Sigmoid colon (tissue), 6 donors: ENCODE measurements at regions not wholly inside any gene's neighbourhood (a gene's known extent, or its start where the extent isn't known, plus 50 kb on each side); places are given as distances from the start of the nearest gene placed in this dataset.

Experiments
- DNase-seq: peaks from one replicate; pipeline ENCODE4 v3.0.0-alpha.2; 2019
- H3K27ac ChIP-seq, 4 donors: fragments of 200-600 bp; sonication (generic); one replicate each; pipeline ENCODE4 v1.5.1; 2016 to 2019; ENCODE audit warnings: mild to moderate bottlenecking in 1 of 4
- H3K27me3 ChIP-seq, 3 donors: fragments of 200-600 bp; sonication (generic); one replicate each; pipeline ENCODE4 v1.5.1; 2019; ENCODE audit warnings: mild to moderate bottlenecking in 1 of 3
- H3K36me3 ChIP-seq, 4 donors: fragments of 200-600 bp; sonication (generic); one replicate each; pipeline ENCODE4 v1.5.1; 2016 to 2019
- H3K4me1 ChIP-seq, 4 donors: fragments of 200-600 bp; sonication (generic); one replicate each; pipeline ENCODE4 v1.5.1; 2017 to 2019
- H3K4me3 ChIP-seq, 4 donors: fragments of 200-600 bp; sonication (generic); one replicate each; pipeline ENCODE4 v1.5.1; 2017 to 2019; ENCODE audit warnings: mild to moderate bottlenecking in 2 of 4, moderate library complexity in 1 of 4
- H3K9me3 ChIP-seq, 4 donors: fragments of 200-600 bp in 3 of 4; sonication (generic) in 3 of 4; one replicate each; pipeline versions ENCODE4 v1.5.1 to v1.6.1; 2013 to 2019
- EP300 ChIP-seq, 4 donors: sonication (generic); formaldehyde crosslinking; IDR thresholded peaks; one replicate each; pipeline ENCODE4 v1.6.1; 2017; ENCODE audit warnings: antibody characterized with exemption in 4 of 4
- POLR2A ChIP-seq, 2 donors: fragments of 450-650 bp; IDR thresholded peaks; one replicate each; pipeline ENCODE4 v1.6.1; 2016; ENCODE audit warnings: antibody characterized with exemption in 2 of 2, mild to moderate bottlenecking in 2 of 2, moderate library complexity in 2 of 2
- POLR2AphosphoS5 ChIP-seq, 4 donors: sonication (generic); formaldehyde crosslinking; IDR thresholded peaks; one replicate each; pipeline ENCODE4 v1.6.1; 2017; ENCODE audit warnings: antibody characterized with exemption in 4 of 4
- WGBS, 2 donors: extraction: QIAGEN DNeasy Blood & Tissue Kit; methylation state at CpG; one replicate each; pipeline ENCODE4 v1.1.7; 2013; 5-methylcytosine and 5-hydroxymethylcytosine counted together
- intact Hi-C: fragments of 100-400 bp; cut with DNase I; formaldehyde crosslinking; loops from one replicate; pipeline ENCODE4 v1.15.1; 2023
- TF ChIP-seq, protein P1 (sequence below), 4 experiments: fragments of 450-650 bp in 3 of 4; fragments of 200-600 bp in 1 of 4; IDR thresholded peaks; one replicate each; pipeline ENCODE4 v1.5.1; 2016 to 2019; ENCODE audit warnings: antibody characterized with exemption in 4 of 4, mild to moderate bottlenecking in 3 of 4, moderate library complexity in 2 of 4
- donor health status: healthy with polysubstance abuse.
- donor health status: healthy.

DNA sequence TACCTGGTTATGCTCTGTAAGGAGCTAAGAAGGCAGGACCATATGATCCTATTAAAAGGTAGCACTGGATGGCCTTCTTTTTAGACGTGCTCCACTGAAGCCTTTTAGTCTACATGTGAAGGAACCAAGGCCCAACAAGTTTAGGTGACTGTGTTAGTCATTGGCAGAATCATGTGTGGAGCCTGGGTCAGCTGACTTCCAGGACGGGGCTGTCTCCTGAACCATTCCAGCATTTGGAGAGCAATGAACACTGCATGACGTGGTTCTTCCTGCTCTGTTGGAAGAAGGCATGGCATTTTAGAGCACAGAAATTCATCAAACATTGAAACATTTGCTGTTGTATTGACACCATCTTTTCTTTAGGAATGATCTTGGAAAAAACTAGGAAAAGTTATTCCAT, 87.8 kb upstream of the TIAM2 start:
- DNase-seq, result no peak
- no peak for TF ChIP-seq EP300 (IDR thresholded peaks at IDR 0.05)
- TF ChIP-seq, protein P1, sequence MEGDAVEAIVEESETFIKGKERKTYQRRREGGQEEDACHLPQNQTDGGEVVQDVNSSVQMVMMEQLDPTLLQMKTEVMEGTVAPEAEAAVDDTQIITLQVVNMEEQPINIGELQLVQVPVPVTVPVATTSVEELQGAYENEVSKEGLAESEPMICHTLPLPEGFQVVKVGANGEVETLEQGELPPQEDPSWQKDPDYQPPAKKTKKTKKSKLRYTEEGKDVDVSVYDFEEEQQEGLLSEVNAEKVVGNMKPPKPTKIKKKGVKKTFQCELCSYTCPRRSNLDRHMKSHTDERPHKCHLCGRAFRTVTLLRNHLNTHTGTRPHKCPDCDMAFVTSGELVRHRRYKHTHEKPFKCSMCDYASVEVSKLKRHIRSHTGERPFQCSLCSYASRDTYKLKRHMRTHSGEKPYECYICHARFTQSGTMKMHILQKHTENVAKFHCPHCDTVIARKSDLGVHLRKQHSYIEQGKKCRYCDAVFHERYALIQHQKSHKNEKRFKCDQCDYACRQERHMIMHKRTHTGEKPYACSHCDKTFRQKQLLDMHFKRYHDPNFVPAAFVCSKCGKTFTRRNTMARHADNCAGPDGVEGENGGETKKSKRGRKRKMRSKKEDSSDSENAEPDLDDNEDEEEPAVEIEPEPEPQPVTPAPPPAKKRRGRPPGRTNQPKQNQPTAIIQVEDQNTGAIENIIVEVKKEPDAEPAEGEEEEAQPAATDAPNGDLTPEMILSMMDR (IDR thresholded peaks at IDR 0.05), result no peak
- no peak for TF ChIP-seq POLR2AphosphoS5 (IDR thresholded peaks at IDR 0.05)
- TF ChIP-seq POLR2A (IDR thresholded peaks at IDR 0.05), result no peak
- Histone ChIP-seq H3K27ac (no peak overlapping the region), H3K36me3 (peaks cover 0 to 16% (median 0%) of the 10 kb centered on the region in 4 donors), H3K27me3 (no peaks in the 10 kb centered on the region), H3K4me3 (no peak overlapping the region), H3K9me3 (no peaks in the 10 kb centered on the region), H3K4me1 (no peaks in the 10 kb centered on the region)
- WGBS, 2 donors, result 60 to 62% methylated on average over 3 of the region's 3 CpGs
- intact Hi-C loops, result no loop called here

DNA sequence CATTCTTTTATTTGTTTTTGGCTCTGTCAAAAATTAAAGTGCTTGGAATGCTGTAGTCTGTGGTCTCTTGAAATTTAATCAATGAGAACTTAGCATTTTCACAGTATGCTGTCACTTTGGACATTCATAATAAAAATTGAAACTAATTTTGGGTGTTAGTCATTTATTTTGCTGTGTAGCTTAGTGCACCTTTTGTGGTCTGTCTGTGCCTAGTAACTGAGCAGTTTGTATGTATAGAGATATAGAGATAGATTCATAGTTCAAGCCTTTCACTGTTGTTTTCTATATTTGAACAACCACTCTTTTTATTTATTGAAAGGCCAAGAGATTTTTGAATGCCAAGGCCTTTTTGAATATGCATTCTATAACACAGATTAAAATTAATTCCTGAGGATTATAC, 86.4 kb upstream of the TIAM2 start:
- no peak overlapping the region for H3K4me3 ChIP-seq
- no peak overlapping the region for H3K27ac ChIP-seq
- peaks cover 0 to 16% (median 0%) of the 10 kb centered on the region in 4 donors for H3K36me3 ChIP-seq
- DNase-seq, result no peak
- TF ChIP-seq POLR2A (IDR thresholded peaks at IDR 0.05) (no peak), POLR2AphosphoS5 (IDR thresholded peaks at IDR 0.05) (no peak), EP300 (IDR thresholded peaks at IDR 0.05) (no peak)
- TF ChIP-seq, protein P1 (IDR thresholded peaks at IDR 0.05), result no peak
- no peaks in the 10 kb centered on the region for H3K4me1 ChIP-seq
- intact Hi-C loops, result no loop called here
- no peaks in the 10 kb centered on the region for H3K27me3 ChIP-seq
- H3K9me3 ChIP-seq, result no peaks in the 10 kb centered on the region

DNA sequence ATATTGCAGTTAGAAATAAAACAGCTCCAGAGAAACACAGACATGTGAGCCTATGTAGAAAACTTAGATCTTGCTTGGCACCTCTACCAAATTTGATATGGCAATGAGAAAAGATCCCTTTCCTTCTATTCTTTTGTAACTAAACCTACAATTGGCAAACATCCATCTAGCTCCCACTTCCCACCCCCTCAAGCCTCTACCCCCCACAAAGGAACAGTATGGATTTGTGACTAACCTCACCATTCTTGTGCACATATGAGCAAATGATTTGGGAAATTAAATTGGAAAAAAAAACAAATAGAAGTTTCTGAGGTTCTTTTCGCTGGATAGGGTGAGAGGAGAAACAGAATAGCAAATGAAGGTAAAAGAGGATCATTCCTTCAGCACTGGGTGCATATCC, 85.8 kb upstream of the TIAM2 start:
- intact Hi-C loops, result no loop called here
- H3K36me3 ChIP-seq, result peaks cover 0 to 16% (median 0%) of the 10 kb centered on the region in 4 donors
- no peak for DNase-seq
- TF ChIP-seq POLR2A (IDR thresholded peaks at IDR 0.05), result no peak
- TF ChIP-seq POLR2AphosphoS5 (IDR thresholded peaks at IDR 0.05), result no peak
- TF ChIP-seq EP300 (IDR thresholded peaks at IDR 0.05), result no peak
- TF ChIP-seq, protein P1 (IDR thresholded peaks at IDR 0.05), result no peak
- no peaks in the 10 kb centered on the region for H3K4me1 ChIP-seq
- no peak overlapping the region for H3K27ac ChIP-seq
- 95 to 98% methylated on average over 1 of the region's 1 CpG for WGBS, 2 donors
- H3K27me3 ChIP-seq, result no peaks in the 10 kb centered on the region
- no peak overlapping the region for H3K4me3 ChIP-seq
- no peaks in the 10 kb centered on the region for H3K9me3 ChIP-seq

DNA sequence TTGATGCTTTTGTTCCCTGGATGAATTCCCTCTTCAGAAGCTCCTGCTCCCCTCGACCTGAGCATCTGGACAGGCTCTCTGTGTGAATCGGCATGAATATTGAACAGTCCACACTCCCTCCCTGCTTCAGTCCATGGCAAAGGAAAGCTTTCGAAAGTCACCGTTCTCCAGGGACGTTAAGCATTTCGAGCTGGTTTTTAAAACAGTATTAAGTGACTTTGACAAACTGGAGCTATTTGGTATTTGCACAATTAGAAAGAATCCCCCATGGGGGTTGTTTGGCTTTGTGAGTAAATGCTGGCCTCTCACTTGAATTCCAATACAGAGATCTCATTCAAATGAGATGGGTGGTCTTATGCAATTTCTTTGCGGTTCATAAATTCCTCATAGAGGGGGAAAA, 85.3 kb upstream of the TIAM2 start:
- WGBS, 2 donors, result 80 to 90% methylated on average over 7 of the region's 7 CpGs

More for the DNA sequence above, 85.3 kb upstream of the TIAM2 start:
- H3K9me3 ChIP-seq, result no peaks in the 10 kb centered on the region
- H3K27me3 ChIP-seq, result no peaks in the 10 kb centered on the region
- H3K4me1 ChIP-seq, result no peaks in the 10 kb centered on the region
- no peak overlapping the region for H3K27ac ChIP-seq
- no peak for TF ChIP-seq POLR2AphosphoS5 (IDR thresholded peaks at IDR 0.05)
- no peak for TF ChIP-seq POLR2A (IDR thresholded peaks at IDR 0.05)
- no peak for TF ChIP-seq EP300 (IDR thresholded peaks at IDR 0.05)
- TF ChIP-seq, protein P1 (IDR thresholded peaks at IDR 0.05), result no peak
- H3K36me3 ChIP-seq, result peaks cover 0 to 16% (median 0%) of the 10 kb centered on the region in 4 donors
- intact Hi-C loops, result no loop called here
- no peak for DNase-seq
- H3K4me3 ChIP-seq, result no peak overlapping the region
